GM19238 (cell line): ENCODE measurements at regions not wholly inside any gene's neighbourhood (a gene's known extent, or its start where the extent isn't known, plus 50 kb on each side); places are given as distances from the start of the nearest gene placed in this dataset.

Experiments
- DNase-seq: peaks from one replicate; pipeline ENCODE4 v3.0.0; 2011; ENCODE audit warnings: low spot score; ENCODE audit not compliant: insufficient read length

GRCh38 chr13:48885027-48885395 is 90.7 kb upstream of the FNDC3A start:
- DNase-seq: no peak

GRCh38 chr13:48888613-48889012 is 87.1 kb upstream of the FNDC3A start:
- DNase-seq: no peak

GRCh38 chr13:48890391-48890790 is 85.3 kb upstream of the FNDC3A start:
- DNase-seq: no peak

GRCh38 chr13:48891586-48891985 is 84.1 kb upstream of the FNDC3A start:
- DNase-seq: no peak

- DNase-seq: no peak
These were observed 83.5 kb upstream of the FNDC3A start for GRCh38 chr13:48892053-48892687.

GRCh38 chr13:48892688-48893075 is 83.0 kb upstream of the FNDC3A start:
- no peak for DNase-seq

GRCh38 chr13:48896312-48896711 is 79.4 kb upstream of the FNDC3A start:
- no peak for DNase-seq

GRCh38 chr13:48901781-48902180 is 73.9 kb upstream of the FNDC3A start:
- DNase-seq: no peak

GRCh38 chr13:48902368-48902767 is 73.3 kb upstream of the FNDC3A start:
- DNase-seq: no peak

- no peak for DNase-seq
These were observed 70.9 kb upstream of the FNDC3A start for GRCh38 chr13:48904668-48905290.

GRCh38 chr13:48906200-48906599 is 69.5 kb upstream of the FNDC3A start:
- no peak for DNase-seq

- no peak for DNase-seq
These were observed 67.2 kb upstream of the FNDC3A start for GRCh38 chr13:48908381-48909055.

- no peak for DNase-seq
These were observed 66.7 kb upstream of the FNDC3A start for GRCh38 chr13:48909056-48909389.

GRCh38 chr13:48910686-48911085 is 65.0 kb upstream of the FNDC3A start:
- DNase-seq: no peak

GRCh38 chr13:48919751-48920150 is 56.0 kb upstream of the FNDC3A start:
- DNase-seq: no peak

GRCh38 chr13:48920730-48921129 is 55.0 kb upstream of the FNDC3A start:
- no peak for DNase-seq

GRCh38 chr13:48923376-48923775 is 52.3 kb upstream of the FNDC3A start:
- DNase-seq: no peak

- DNase-seq: no peak
These were observed 50.7 kb upstream of the FNDC3A start for GRCh38 chr13:48925001-48925400.
